T-helper 9 cell (primary cell): ENCODE measurements at regions not wholly inside any gene's neighbourhood (a gene's known extent, or its start where the extent isn't known, plus 50 kb on each side); places are given as distances from the start of the nearest gene placed in this dataset.

Experiments used
- DNase-seq: peaks from one replicate; pipeline ENCODE4 v3.0.0-alpha.2; 2020

DNA sequence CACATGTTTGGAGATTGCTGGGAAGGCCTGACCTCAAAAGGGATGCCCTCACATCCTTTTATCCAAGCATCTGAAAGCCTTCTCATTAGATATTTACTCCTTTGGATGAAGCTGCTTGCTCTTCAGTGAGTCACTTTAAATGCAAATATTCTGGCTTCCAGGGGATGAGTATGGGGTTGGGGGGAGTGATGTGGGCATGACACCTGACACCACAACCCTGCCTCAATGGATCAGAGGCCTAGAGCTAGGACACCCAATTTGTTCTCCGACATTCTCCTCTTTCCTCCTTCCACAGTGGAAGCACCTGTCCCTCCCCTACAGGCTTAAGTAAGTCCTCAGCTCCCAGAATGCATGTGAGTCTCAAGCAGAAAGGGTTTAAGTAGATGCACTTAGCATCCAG is 238.3 kb downstream of the OMA1 start:
- DNase-seq = no peak

GRCh38 chr1:58307431-58307830 is 239.1 kb downstream of the OMA1 start:
- no peak for DNase-seq

GRCh38 chr1:58305622-58306021 is 240.9 kb downstream of the OMA1 start:
- no peak for DNase-seq

- DNase-seq = no peak
Observed at GRCh38 chr1:58304346-58304975, 242.1 kb downstream of the OMA1 start.

GRCh38 chr1:58303841-58304240 is 242.7 kb downstream of the OMA1 start:
- no peak for DNase-seq

DNA sequence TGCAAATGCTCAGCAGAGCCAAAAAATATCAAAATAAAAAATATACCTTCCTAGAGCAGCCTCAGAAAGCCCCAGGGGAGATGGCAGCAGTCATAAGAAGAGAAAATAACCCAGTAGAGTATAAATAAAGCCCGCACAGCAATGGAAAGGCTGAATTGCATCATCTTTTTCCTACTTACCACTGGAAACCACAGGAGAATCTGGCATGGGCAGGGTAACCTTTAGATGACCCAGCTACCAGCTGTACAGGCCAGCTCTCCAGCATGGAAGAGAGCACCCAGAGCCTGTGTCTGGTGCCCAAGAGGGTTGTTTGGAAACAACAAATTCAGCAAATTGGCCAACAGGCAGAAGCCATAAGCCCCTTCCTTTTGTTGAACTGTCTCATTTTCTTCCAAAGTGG is 253.1 kb downstream of the OMA1 start:
- no peak for DNase-seq

GRCh38 chr1:58290685-58291372 is 255.7 kb downstream of the OMA1 start:
- DNase-seq = no peak

DNA sequence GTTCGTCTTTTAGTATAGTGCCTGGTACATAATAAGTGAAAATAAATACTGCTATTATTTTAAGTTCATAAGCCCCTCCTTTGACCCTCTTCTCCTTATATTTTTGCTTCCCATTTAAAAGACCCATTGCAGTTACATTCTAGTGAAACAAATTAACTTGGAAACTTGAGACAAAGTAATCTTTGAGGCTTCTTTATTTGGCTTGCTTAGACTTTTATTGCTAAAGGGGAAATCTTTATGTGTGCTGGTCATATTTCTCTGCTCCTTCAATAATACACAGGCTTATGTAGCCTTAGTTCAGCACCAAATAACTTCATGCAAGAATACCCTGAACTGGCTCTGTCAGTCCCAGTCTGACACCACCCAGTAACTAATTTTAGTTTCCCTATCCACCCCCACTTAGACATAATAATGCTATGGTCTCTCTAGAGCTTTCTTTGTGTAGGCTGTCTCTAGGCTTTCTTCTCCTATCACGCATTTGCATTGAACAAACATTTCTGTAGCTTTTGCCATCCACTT is 257.8 kb downstream of the OMA1 start:
- no peak for DNase-seq

DNA sequence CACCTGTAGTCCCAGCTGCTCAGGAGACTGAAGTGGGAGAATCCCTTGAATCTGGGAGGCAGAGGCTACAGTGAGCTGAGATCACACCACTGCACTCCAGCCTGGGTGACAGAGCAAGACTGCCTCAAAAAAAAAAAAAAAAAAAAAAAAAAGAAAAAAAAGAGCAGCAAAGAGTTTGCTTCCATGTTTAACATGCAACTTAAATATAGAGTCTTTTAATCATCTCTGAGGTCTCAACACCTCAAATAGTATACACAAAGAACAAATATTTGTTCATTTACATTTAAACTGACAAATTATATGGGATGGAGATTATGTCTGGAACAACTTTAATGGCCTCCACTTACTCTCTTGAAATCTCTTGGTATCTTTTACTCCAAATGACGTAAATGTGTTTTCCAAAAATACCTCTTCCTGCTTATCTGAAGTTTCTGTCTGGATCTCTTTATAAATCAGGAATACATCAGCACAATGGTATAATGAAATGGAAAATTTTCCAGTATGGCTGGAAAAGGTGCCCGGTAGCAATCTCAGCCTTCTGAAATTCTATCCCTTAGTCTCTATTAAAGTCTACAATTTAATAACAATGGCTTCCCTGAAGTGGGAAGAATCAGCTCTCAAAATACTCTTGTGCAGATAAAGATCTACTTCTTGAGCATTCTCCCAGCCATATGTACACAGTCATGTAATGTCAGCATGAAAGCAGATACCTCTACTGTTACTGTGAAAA is 258.5 kb downstream of the OMA1 start:
- DNase-seq = no peak

DNA sequence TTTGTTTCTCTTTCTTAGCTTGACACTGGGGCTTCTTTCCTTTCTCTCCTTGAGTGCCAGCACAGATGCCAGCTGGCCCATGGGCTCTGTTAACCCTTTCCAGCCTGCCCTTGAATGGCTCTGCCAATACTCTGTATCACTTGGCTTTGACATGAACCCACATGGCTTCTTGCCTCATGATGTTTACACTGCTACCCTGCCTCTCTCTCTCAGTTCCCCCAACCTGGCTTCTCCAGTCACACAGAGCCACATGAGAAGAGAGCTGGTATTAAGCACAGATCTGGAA is 262.4 kb downstream of the OMA1 start:
- DNase-seq = no peak

DNA sequence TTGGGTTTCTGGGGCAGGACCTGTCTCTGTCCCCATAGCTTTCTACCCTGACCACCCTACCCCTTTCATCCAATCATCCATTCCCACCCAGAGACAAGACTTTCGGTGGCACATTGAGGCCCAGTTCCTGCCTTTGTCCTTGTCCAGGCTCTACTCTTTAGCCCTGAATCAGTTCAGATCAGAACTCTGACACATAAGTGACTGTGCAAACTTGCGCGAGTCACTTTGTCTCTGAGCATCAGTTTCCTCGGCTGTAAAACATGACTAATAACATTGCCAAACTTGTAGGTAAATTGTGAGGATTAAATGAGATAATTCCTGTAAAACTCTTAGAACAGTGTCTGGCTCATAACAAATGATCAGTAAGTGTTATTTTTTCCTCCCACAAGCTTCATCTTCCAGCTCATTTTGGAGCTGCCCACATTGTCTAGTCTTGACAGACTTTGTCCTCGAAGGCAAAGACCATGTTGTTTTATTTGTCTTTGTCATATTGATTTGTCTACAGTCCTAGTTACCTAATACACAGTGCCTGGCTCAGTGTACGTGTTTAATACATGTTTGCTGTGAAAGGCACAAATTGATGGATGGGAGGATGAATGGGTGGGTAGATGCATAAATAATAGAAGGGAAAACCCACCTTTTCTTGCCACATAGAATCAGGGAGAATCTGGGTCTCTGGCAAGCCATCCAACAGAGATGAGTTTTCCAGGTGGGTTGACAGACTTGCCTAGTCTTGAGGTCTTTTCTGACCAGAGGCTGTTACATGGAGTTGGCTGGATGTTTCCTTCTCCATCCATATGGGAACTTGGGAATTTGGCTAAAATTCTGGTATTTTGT is 262.9 kb downstream of the OMA1 start:
- no peak for DNase-seq

GRCh38 chr1:58282623-58283387 is 263.7 kb downstream of the OMA1 start:
- no peak for DNase-seq

- DNase-seq = no peak
Observed at GRCh38 chr1:58266242-58266641, 280.3 kb downstream of the OMA1 start.

DNA sequence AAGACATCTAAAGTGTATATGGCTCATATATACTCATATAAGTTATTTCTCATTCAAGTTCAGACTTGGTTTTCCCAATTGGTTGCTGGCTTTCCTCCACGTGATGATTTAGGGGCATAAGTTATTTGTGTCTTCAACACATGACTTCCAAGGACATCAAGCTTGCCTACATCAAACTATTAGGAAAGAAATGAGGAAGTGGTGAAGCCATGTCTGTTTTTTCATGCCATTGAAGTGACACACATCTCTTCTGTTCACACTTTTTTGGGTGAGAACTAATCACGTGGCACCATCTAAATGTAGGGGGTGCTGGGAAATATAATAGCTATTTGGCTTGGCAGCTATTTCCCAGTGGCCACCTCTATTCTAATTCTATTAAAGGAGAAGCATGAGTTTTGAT is 282.1 kb downstream of the OMA1 start:
- DNase-seq = no peak

GRCh38 chr1:58262702-58263101 is 283.8 kb downstream of the OMA1 start:
- DNase-seq = no peak

DNA sequence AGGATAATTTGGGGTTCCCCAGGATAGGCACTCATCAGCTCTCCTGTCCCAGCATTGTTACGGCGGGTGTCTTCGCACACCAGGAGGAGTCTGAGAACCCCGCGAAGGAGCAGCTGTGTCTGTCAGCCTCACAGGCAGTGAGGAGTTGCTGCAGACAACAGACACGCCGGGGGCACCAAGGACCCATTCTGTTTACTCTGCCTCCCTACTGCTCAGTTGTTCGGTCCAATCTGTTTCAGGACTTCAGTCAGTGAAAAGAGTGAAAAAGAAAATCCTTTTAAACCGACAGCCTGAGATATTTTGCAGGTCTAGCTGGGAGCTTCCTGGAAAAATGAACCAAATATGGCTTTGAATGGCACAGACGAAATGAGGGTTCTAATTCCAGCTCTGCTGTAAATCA is 288.4 kb downstream of the OMA1 start:
- no peak for DNase-seq

DNA sequence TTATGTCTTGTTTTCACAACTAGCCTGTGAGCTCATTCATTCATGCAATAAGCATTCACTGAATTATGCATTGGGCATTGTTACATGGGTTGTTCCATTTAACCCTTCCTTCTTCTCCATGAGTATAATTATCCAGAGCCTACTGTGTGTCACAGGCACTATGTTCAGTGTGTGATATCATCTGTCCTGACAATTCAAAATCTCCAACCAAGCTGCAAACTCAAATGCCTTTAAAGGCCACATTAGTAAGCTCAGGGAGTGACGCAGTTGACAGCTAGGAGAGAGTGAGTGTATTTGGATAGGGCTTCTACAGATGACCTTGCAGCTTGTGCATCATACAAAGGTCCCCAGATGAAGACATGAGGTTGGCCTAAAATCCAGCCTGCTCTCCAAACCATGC is 289.5 kb downstream of the OMA1 start:
- DNase-seq = no peak

- no peak for DNase-seq
Observed at GRCh38 chr1:58256546-58256945, 290.0 kb downstream of the OMA1 start.

- no peak for DNase-seq
Observed at GRCh38 chr1:58256041-58256440, 290.5 kb downstream of the OMA1 start.

- no peak for DNase-seq
Observed at GRCh38 chr1:58255192-58255591, 291.3 kb downstream of the OMA1 start.

DNA sequence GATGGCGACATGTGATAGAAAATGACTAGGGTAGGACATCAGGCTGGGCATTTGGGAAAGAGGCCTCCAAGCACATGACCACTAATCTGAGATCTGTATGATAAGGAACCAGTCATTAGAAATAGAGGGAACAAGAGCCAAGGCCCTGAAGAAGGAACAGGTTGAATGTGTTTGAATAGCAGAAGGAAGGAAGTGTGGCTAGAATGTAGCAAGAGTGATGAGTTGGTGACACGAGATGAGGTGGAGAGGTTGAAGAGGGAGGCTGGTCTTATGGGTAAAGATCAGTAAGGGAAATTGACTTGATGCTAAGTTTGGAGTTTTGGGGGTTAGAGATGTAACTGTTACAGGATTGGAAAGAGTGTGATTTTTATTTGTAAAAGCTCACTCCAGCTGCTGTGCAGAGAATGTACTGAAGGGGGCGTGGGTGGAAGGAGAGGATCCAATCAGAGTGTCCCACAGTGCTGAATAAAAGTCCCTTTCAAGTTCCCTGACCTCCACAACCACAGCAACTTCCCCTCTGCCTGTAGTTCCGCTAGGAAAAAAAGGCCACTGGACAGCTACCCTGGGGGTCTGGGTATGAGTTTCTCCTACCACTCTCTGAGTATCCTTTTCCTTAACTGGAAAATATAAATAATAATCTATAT is 295.0 kb downstream of the OMA1 start:
- no peak for DNase-seq

DNA sequence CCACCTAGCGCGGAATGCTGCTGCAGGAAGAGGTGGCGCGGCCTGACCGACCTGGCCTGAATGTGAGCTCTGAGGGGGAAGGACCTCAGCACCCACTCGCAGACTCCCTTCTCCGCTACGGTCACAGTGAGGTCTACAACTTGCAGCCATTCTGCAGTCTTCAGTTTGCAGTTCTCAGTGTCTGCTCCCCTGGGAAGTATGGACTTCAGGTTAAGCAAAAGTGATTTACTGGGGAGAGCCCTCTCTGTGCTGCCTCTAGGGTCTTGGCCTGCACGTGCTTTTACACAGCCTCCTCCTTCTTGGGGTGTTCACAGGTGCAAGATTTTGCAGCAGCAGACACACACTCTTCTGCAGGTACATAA is 296.0 kb downstream of the OMA1 start:
- no peak for DNase-seq
